HG03565 (cell line): ENCODE measurements at regions not wholly inside any gene's neighbourhood (a gene's known extent, or its start where the extent isn't known, plus 50 kb on each side); places are given as distances from the start of the nearest gene placed in this dataset.

Experiments
- ATAC-seq: cut with Tn5 transposase; IDR thresholded peaks from one replicate; pipeline ENCODE4 v1.9.1; 2021; ENCODE audit warnings: mild to moderate bottlenecking, moderate library complexity; ENCODE audit not compliant: unreplicated experiment

DNA sequence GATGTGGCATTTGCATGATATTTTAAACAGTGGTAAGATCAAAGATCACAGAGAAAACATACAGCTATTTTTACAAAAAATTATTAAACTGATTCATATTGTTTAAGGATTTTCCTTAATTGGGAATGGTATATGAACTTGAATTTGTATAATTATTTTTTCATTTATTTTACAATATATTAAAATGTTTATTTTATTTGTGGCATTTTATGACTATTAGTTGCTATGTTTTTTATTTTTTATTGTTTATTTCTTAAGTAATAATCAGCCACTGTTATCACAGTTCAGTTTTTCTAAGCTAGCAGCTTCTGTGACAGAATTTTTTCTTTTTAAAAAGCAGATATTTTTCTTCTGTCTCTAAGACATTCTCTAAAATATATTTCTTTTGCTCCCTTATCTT lies 387.0 kb upstream of the KHDRBS2 start:
- ATAC-seq, result no peak

DNA sequence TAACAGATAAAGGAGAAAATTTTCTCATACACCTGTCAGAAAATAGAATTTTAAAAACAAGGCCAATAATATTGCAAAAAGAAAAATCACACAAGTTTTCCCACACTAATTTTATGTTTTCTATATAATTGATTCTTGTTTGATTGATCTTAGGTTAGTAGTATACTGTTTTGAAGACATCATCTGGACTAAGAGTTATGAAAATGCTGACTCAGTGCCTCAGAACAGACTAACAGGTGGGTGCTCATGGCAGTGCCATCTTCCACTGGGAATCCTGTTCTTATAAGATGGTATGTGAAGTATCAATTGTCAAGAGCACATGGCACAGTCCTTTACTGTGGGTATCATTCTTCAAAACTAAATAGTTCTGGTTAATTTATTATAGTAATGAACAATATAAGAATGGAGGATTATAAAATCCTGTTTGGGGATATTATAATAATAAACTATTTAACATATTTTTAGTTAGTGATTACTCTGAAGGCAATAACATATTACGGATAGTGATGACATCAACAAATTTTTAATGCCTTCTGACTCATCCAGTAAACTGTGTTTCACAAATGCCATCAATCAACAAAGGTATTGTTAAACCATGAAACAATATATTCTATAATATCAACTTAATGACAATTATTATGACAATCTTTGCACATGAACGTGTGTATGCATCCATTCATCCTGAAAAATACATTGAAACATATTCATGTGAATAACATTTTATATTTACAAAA lies 384.6 kb upstream of the KHDRBS2 start:
- no peak for ATAC-seq

DNA sequence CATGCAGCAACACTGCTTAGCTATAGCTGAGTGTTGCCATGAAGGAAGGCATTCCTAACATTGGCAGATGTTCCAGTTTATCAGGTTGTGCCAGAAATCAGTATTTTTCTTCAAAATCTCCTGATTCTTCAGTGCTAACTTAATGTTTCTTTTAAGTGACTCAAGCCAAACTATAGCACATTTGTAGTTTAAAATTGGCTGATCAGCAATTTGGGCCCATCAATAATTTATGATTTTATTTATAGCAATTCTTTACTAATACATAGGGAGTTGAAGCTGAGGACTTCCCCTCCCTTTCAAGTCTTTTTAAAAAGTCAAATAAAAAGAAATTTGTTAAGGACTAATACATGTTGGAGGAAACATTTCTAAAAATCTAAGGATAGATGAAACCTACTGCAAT lies 383.8 kb upstream of the KHDRBS2 start:
- no peak for ATAC-seq

DNA sequence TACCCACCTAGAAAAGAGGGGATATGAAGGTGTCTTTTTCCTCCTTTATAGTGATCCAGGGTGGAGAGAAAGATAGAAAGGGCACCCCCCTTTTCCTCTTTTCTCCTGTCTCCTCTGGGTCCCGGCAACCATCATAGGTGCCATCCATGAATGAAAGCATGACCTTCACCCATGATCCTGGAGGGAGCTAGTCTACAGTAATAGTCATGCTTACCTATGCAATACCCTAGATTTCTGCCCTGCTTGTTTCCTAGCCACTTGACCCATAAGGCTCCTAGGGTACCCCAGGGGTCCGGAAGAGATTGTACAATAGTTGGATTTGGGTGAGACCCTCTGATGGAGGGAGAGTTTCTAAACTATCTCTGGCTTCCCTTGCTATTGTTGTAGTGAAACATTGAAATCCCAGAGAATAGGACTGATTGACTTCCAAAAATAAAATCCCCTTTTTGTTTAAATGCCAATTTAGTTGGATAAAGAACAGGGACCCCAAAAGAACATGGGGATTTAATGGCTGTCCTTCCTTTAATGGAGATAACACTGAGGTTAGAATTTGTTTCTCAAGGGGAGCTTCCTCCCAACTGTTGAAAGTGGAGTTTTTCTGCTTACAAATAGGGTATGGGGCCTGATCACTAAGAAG lies 366.8 kb upstream of the KHDRBS2 start:
- no peak for ATAC-seq

DNA sequence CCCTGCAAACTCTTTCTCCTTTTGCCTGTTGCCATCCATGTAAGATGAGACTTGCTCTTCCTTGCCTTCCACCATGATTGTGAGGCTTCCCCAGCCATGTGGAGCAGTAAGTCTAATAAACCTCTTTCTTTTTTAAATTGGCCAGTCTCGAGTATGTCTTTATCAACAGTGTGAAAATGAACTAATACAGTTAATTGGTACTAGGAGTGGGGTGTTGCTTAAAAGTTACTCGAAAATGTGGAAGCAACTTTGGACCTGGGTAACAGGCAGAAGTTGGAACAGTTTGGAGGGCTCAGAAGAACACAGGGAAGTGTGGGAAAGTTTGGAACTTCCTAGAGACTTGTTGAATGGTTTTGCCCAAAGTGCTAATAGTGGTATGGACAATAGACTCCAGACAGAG lies 359.2 kb upstream of the KHDRBS2 start:
- no peak for ATAC-seq

DNA sequence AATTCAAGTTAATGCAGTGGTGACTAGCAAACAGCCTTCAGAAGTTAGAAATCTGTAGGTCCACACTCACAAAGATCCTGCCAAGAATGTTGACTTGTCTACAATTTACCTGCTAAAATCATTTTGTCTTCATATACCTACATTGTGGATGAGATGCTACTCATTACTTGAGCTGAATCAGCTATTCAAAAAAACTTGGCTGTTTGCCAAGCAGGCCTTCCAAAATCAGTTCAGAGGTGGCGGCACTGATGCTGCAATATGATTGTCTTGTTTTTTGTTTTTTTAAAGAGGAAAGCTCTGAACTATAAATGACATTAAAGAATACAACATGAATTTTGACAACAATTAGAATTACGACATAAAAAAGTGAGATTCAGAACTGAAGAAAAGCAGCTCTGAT lies 354.7 kb upstream of the KHDRBS2 start:
- ATAC-seq, result no peak

DNA sequence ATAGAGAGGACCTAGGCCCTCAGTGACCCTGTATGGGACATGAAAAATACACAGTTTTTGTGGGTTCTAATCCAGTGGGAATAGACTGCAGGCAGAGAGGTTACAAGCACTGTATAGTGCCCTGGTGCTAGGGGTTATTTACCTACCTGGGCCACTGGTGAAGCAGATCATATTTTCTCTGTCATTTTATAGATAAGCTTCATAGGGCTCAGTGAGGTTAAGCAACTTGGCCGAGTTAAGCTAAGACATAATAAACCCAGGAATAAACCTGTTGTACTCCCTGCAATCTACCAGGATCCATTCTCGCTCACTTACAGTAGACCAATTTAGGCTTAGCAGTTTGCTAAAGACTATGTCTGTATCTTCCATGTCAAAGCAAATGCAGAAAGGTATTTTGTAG lies 340.6 kb upstream of the KHDRBS2 start:
- no peak for ATAC-seq

DNA sequence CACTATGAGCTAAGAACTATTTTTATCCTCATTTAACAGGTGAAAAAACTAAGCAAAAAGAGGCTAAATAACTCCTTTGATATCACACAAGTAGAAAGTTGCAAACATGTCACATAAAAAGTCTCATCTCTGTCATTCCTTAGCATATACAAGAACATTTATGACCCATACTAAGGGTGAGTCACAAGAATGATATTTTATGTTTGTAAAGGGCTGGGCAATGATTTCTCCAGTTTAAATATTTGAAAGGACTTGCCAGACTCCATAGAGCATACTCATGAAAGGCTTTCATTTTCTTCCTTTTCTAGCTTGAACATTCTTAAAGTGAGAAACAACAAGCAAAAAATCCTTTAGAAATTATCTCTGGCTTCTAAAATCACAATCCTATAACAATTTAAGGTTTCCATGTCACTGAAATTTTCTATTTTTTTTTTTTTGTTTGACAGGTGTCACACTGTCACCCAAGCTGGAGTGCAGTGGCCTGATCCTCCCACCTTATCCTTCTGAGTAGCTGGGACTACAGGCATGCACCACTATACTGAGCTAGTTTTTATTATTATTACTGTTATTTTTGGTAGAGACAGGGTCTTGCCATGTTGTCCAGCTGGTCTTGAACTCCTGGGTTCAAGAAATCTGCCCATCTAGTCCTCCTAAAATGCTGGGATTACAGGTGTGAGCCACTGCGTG lies 338.0 kb upstream of the KHDRBS2 start:
- no peak for ATAC-seq

DNA sequence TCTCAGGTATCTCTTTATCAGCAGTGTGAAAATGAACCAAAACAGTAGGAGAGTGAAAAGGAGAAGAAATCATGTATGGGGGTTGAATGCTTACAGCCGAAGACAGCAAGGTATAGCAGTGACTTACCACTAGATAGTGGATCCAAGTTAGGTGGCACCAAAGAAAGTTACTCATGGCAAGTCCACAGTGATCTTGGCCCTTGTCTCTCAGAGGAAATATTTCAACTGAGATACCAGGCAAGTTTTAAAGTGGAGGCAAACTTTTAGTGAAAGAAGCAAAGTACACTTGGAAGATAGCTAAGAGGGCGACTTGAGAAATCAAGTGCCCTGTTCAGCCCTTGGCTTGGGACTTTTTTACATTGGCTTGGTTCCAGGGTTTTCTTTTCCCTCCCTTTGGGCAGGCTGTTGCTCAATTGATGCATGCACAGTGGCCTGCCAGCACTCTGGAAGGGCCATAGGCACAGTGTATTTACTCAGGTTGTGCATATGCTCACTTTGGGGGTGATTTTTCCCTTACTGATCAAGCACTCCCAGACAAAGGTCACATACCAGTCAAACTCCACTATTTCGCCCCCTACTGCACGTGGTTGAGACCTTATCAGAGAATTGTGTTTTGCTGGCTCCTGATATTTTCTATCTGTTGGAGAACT lies 329.5 kb upstream of the KHDRBS2 start:
- ATAC-seq, result no peak

DNA sequence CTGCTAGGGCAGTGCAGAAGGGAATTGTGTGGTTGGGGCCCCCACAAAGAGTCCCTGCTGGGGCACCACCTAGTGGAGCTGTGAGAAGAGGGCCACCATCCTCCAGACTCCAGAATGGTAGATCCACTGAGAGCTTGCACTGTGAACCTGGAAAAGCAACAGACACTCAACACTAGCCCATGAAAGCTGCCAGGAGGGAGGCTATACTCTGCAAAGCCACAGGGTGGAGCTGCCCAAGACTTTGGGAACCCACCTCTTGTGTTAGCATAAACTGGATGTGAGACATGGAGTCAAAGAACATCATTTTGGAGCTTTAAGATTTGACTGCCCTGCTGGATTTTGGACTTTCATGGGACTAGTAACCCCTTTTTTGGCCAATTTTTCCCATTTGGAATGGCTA lies 328.4 kb upstream of the KHDRBS2 start:
- no peak for ATAC-seq

DNA sequence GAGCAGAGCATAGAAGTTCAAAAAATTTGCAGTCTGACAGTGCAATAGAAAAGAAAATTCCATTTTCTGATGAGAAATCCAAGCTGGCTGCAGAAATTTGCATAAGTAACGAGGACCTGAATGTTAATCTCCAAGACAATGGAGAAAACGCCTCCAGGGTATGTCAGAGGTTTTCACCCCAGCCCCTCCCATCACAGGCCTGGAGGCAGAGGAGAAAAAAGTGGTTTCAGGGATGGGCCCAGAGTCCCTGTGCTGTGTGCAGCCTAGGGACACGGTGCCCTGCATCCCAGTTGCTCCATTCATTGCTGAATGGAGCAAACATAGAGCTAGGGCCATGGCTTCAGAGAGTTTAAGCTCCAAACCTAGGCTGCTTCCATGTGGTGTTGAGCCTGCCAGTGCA lies 327.9 kb upstream of the KHDRBS2 start:
- ATAC-seq, result no peak

DNA sequence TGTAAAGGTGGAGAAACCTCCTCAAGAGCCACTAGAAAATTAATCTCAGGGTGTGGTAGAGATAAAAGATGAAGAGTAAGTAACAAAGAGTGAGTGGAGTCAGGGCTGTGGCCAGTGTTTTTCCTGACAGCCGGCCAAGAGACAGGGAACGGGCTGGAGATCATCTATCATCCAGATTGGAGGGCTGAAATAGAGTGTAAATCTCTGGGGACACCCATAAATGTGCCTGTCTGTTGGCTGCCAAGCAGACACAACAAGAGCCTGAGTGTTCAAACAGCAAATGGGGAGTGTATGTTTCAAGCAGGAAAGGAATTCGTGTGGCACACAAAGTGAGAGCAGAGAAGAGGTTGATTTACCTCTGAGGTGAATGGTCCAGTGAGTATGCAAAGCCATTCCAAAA lies 326.4 kb upstream of the KHDRBS2 start:
- ATAC-seq, result no peak

DNA sequence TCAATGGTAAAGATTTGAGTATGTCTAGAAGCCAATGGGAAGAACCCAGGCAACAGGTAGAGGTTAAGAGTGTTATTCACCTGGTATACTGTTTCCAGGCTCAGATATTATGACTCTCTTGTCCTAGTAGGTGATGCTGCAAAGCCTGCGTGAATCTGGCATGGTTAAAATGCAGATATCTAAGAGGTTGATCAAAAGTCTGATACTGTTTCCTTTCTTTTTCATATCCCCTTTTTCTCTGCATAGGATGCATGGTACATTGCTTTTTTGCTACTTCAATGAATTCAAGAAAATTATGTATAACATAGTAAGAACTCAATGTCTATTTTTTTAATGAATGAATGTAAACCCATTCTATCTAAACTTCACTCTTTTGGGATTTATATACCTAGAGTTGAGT lies 284.3 kb upstream of the KHDRBS2 start:
- ATAC-seq, result no peak

DNA sequence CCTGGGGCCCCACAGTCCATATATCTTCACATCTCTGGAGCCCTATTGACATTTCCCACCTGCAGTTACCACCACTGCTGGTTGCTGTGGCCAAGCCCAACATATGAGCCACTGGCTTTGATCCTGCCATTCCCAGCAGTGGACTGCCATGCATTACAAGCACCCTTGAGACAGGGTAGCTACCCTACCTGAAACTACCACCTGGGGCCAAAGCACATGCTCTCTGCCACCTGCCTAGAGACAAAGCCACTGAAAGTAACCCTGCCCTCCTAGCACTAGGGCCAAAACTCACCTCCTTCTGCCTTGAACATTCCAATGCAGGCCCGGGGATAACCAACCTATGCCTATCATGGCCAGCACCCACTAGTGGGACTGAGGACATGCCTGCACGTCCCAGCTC lies 255.5 kb upstream of the KHDRBS2 start:
- no peak for ATAC-seq

DNA sequence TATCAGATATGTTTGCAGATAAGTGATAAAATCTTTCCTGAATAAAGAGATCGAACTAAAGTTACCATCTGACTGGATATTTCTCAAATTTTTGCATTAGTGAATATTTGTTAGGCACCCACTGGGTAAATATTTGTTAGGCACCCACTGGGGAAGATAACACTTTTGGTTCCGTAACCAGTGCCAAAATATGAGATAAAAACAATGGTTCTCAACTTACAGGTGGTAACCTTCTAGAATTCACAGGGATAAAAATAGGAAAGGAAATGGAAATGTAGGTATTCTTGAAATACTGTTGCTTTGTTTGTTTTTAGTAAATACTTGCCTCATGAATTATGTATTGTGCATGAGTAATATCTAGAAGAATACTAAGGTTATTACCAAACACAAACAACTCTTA lies 245.0 kb upstream of the KHDRBS2 start:
- ATAC-seq, result no peak

DNA sequence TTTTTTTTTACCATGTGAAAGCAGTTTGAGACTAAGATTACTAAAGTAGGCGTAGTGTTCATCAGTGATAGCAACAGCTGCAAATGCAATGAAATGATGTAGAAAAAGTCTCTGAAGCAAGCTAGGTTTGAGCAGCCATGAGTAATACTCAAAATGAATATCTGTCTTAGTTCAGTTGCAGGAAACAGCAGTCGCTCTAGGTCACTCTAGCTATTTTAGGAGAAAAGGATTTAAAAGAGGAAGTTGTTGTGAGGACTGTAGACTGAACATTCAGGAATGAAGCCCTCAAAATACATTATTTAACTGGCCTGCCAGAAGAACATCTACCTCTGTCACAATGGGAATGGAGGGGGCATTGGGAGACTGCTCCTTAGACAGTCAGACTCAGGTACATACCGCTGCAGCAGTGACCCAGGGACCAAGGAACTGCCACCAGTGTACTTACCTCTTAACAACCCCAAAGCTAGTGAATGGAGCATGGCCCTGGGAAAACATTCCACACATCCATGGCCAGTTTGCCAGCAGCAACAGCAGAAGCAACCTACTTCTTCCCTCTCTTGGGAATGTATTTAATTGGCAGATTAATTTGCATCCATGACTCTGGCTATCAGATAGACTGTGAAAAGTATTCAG lies 243.0 kb upstream of the KHDRBS2 start:
- no peak for ATAC-seq

DNA sequence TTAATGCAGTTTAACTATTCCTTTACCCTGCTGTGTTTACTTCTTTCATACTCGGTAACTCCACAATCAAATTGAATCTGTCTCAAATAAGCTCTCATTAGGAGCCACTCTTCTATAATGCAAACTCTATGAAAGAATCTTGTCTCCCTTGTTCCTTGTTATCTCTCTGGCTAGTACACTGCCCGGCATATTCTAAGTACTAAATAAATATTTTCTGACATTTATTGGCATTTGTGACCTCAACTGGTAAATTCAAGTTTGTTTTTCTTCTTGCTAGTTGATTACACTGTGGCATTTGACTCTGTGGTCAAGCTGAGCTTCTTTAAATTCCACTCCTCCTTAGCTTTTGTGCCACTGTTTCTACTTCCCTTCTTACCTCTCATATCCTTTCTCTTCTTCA lies 237.6 kb upstream of the KHDRBS2 start:
- no peak for ATAC-seq

DNA sequence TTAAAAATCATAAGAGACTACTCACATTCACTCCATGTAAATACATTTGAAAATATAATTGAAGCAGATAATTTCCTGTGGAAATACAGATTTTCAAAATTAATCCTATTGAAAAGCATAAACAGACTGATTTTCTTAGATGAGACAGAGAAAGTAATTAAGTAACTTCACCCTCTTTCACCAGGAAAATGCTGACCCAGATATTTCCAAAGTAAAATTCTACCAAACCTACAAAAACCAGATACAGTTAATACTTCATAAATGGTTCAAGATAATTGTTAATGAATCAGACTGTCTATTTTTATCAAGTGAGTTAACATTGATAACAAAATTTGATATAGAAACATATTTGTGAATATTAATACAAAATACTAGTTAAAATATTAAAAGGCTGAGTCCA lies 233.5 kb upstream of the KHDRBS2 start:
- no peak for ATAC-seq

DNA sequence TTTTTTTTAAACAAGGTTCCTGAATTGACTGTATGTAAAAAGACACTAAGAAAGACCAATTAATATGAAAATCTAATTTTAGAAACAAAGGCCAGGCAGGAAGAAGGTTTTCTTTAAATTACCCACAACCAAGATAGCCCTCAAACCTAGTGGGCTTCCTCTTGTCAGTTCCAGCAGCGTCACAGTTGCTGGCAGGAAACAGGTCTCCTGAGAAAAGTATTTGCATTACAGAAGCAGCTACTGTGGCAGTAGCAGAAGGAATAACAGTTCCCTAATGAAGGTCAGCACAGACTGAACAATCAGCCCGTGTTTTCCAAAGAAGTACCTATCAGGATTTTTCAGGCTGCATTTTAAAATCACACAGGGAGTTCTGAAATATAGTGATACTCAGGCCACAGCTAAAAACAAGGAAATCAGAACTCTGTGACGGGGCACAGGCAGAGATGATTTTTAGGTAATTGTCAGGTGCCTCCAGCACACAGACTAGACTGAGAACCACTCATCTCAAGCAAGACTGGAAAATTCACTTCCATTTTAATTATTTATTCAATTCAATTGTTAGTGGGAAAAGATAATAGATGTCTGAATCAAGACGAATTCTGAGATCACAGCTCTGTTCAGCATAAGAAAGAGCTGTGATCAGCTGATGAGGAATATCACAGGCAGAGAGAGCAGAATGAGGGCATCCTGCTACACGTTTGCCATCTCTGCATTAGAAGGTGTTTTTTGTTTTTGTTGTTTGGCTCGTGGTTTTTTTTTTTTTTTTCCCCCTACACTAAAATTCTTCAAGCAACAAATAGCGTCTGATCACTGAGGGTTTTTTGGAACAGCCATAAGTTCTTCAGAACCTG lies 230.5 kb upstream of the KHDRBS2 start:
- ATAC-seq, result no peak

DNA sequence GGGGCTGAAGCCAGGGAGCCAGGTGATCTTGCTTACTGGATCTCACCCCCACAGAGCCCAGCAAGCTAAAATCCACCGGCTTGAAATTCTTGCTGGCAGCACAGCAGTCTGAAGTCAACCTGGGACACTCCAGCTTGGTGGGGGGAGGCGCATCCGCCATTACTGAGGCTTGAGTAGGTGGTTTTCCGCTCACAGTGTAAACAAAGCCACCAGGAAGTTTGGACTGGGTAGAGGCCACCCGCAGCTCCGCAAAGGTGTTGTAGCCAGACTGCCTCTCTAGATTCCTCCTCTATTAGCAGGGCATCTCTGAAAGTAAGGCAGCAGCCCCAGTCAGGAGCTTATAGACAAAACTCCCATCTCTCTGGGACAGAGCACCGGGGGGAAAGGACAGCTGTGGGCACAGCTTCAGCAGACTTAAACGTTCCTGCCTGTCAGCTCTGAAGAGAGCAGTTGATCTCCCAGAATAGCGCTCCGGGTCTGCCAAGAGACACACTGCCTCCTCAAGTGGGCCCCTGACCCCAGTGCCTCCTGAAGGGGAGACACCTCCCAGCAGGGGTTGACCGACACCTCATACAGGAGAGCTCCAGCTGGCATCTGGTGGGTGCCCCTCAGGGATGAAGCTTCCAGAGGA lies 206.3 kb upstream of the KHDRBS2 start:
- ATAC-seq, result no peak
